Thyroid gland (tissue), 4 donors: ENCODE measurements at regions not wholly inside any gene's neighbourhood (a gene's known extent, or its start where the extent isn't known, plus 50 kb on each side); places are given as distances from the start of the nearest gene placed in this dataset.

Source experiments
- CTCF ChIP-seq, 6 experiments: fragments of 200-600 bp in 3 of 6; fragments of 450-650 bp in 3 of 6; sonication (generic) in 3 of 6; IDR thresholded peaks; one replicate each; pipeline ENCODE4 v1.5.1; 2016 to 2019; ENCODE audit warnings: antibody characterized with exemption in 6 of 6, mild to moderate bottlenecking in 2 of 6, inconsistent platforms in 1 of 6, moderate library complexity in 1 of 6
- POLR2A ChIP-seq, 2 donors: fragments of 450-650 bp; IDR thresholded peaks; one replicate each; pipeline ENCODE4 v1.6.1; 2017; ENCODE audit warnings: antibody characterized with exemption in 2 of 2, mild to moderate bottlenecking in 2 of 2, moderate library complexity in 1 of 2

- TF ChIP-seq CTCF (IDR thresholded peaks at IDR 0.05) (no peak), POLR2A (IDR thresholded peaks at IDR 0.05) (no peak)
These were observed 142.0 kb upstream of the GAREM1 start for GRCh38 chr18:32612651-32613050.
